ENCODE measurements at regions not wholly inside any gene's neighbourhood (a gene's known extent, or its start where the extent isn't known, plus 50 kb on each side); places are given as distances from the start of the nearest gene placed in this dataset.

- no peak for DNase-seq
- Histone ChIP-seq H3K27me3 (no peaks in the 10 kb centered on the region), H3K9me3 (no peaks in the 10 kb centered on the region), H3K36me3 (no peaks in the 10 kb centered on the region), H3K27ac (no peak overlapping the region), H3K4me3 (no peak overlapping the region), H3K4me1 (no peaks in the 10 kb centered on the region)
- ATAC-seq (ENCODE audit: low FRiP score in 2 of 2) = no peak
- 82 to 99% methylated on average over 3 of the region's 3 CpGs for WGBS, 2 donors
- no peak for TF ChIP-seq CTCF (IDR thresholded peaks at IDR 0.05)
- no peak for TF ChIP-seq POLR2A (IDR thresholded peaks at IDR 0.05)
- no peak for TF ChIP-seq EP300 (IDR thresholded peaks at IDR 0.05)
- TF ChIP-seq POLR2AphosphoS5 (IDR thresholded peaks at IDR 0.05) = no peak
Observed at GRCh38 chr3:8186213-8186612, 315.4 kb upstream of the LMCD1 start.

GRCh38 chr3:8187996-8188395, 313.6 kb upstream of the LMCD1 start:
- H3K36me3 ChIP-seq = no peaks in the 10 kb centered on the region
- 85 to 88% methylated on average over 5 of the region's 5 CpGs for WGBS, 2 donors
- H3K4me3 ChIP-seq = no peak overlapping the region
- H3K27me3 ChIP-seq = no peaks in the 10 kb centered on the region
- no peaks in the 10 kb centered on the region for H3K4me1 ChIP-seq
- DNase-seq = no peak
- no peak for ATAC-seq (ENCODE audit: low FRiP score in 2 of 2)
- H3K27ac ChIP-seq = no peak overlapping the region
- H3K9me3 ChIP-seq = no peaks in the 10 kb centered on the region
- TF ChIP-seq EP300 (IDR thresholded peaks at IDR 0.05) = no peak

- WGBS, 2 donors = 82 to 85% methylated on average over 1 of the region's 1 CpG
- no peak for ATAC-seq (ENCODE audit: low FRiP score in 2 of 2)
- H3K9me3 ChIP-seq = no peaks in the 10 kb centered on the region
- TF ChIP-seq CTCF (IDR thresholded peaks at IDR 0.05) (no peak), EP300 (IDR thresholded peaks at IDR 0.05) (no peak)
- H3K27ac ChIP-seq = no peak overlapping the region
- DNase-seq = no peak
- no peak overlapping the region for H3K4me3 ChIP-seq
- H3K27me3 ChIP-seq = no peaks in the 10 kb centered on the region
- H3K4me1 ChIP-seq = no peaks in the 10 kb centered on the region
- H3K36me3 ChIP-seq = no peaks in the 10 kb centered on the region
Observed at GRCh38 chr3:8189051-8189450, 312.6 kb upstream of the LMCD1 start.

DNA sequence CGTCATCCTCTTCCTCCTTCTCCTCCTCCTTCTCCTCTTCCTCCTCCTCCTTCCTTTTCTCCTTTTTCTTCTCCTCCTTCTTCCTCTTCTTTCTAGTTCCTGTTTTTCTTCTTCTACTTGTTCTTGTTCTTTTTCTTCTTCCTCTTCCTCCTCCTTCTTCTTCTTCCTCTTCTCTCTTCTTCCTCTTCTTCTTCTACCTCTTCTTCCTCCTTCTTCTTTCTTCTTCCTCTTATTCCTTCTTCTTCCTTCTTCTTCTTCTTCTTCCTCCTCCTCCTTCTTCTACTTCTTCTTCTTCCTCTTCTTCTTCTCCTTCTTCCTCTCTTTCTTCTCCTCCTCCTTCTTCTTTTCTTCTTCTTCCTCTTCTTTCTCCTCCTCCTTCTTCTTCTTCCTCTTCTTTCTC, 310.2 kb upstream of the LMCD1 start:
- TF ChIP-seq POLR2A (IDR thresholded peaks at IDR 0.05) = no peak
- no peak for TF ChIP-seq POLR2AphosphoS5 (IDR thresholded peaks at IDR 0.05)
- no peak for TF ChIP-seq EP300 (IDR thresholded peaks at IDR 0.05)
- no peak for TF ChIP-seq CTCF (IDR thresholded peaks at IDR 0.05)
- no peak for DNase-seq
- H3K27ac ChIP-seq = no peak overlapping the region
- no peak for ATAC-seq (ENCODE audit: low FRiP score in 2 of 2)
- H3K36me3 ChIP-seq = no peaks in the 10 kb centered on the region
- no peaks in the 10 kb centered on the region for H3K4me1 ChIP-seq
- WGBS, 2 donors = 94% methylated on average over 1 of the region's 1 CpG
- H3K9me3 ChIP-seq = no peaks in the 10 kb centered on the region
- H3K27me3 ChIP-seq = no peaks in the 10 kb centered on the region
- H3K4me3 ChIP-seq = no peak overlapping the region

DNA sequence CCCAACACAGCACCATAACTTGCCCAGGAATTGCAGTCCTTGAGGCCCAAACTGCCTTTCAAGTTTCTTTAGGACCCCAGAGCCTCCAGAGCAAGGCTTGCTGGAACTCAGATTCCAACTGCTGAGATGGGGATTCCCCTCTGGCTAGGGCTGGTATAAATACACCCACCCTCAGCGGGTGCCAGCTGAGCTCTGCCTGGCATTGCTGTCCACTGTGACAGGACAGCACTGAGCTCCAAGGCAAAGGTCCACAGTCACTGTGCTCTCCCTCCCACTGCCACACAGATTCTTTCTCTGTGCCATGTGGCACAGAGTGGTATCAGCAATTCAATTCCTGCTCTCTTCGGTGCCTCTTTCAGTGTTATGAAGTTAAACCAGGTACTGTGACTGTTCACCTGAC, 304.2 kb upstream of the LMCD1 start:
- Histone ChIP-seq H3K27ac (no peak overlapping the region), H3K36me3 (no peaks in the 10 kb centered on the region), H3K4me1 (no peaks in the 10 kb centered on the region), H3K4me3 (no peak overlapping the region), H3K27me3 (no peaks in the 10 kb centered on the region), H3K9me3 (no peaks in the 10 kb centered on the region)
- TF ChIP-seq POLR2A (IDR thresholded peaks at IDR 0.05) = no peak
- no peak for TF ChIP-seq POLR2AphosphoS5 (IDR thresholded peaks at IDR 0.05)
- no peak for TF ChIP-seq CTCF (IDR thresholded peaks at IDR 0.05)
- TF ChIP-seq EP300 (IDR thresholded peaks at IDR 0.05) = no peak
- 64 to 95% methylated on average over 2 of the region's 2 CpGs for WGBS, 2 donors
- ATAC-seq (ENCODE audit: low FRiP score in 2 of 2) = no peak
- DNase-seq = no peak

Measured in upper lobe of left lung (tissue), 6 donors.